AG04450 (cell line): ENCODE measurements at regions not wholly inside any gene's neighbourhood (a gene's known extent, or its start where the extent isn't known, plus 50 kb on each side); places are given as distances from the start of the nearest gene placed in this dataset.

ENCODE experiments used
- CTCF ChIA-PET: fragments of 300-600, 350-600 bp; formaldehyde crosslinking; extraction: SDS; loops from one replicate; lab custom pipeline; 2022; ENCODE audit warnings: antibody characterized with exemption, inconsistent platforms; lab: Charles Lee
- POLR2A ChIA-PET: fragments of 350-600 bp; formaldehyde crosslinking; extraction: SDS; loops from one replicate; lab custom pipeline; 2021; ENCODE audit warnings: antibody characterized with exemption, inconsistent platforms; lab: Yijun Ruan, JAX
- DNase-seq: peaks from one replicate; pipeline ENCODE4 v3.0.0-alpha.2; 2011; ENCODE audit warnings: low read depth, low spot score
- H3K27ac ChIP-seq: one replicate; pipeline ENCODE4 v1.5.1; 2012; ENCODE audit warnings: low read depth, low read length, control low read depth
- H3K27me3 ChIP-seq: one replicate; pipeline ENCODE4 v1.6.0; 2012; ENCODE audit warnings: low read length; ENCODE audit not compliant: control insufficient read depth, insufficient read depth
- H3K4me3 ChIP-seq: 2 replicates; pipeline ENCODE4 v1.5.1; 2011; ENCODE audit warnings: mild to moderate bottlenecking, low read depth, low read length, control low read depth
- H3K9me3 ChIP-seq: 2 replicates; pipeline ENCODE4 v1.5.1; 2012; ENCODE audit warnings: low read length; ENCODE audit not compliant: control insufficient read depth, insufficient read depth
- CTCF ChIP-seq: IDR thresholded peaks from 2 replicates; pipeline ENCODE4 v1.5.1; 2011; ENCODE audit warnings: low read depth, low read length, control low read depth, inconsistent platforms

GRCh38 chr16:60110531-60110930 lies 1376.4 kb upstream of the GOT2 start:
- Histone ChIP-seq H3K4me3 (no peak overlapping the region), H3K27ac (no peak overlapping the region), H3K27me3 (no peaks in the 10 kb centered on the region), H3K9me3 (peaks cover 12% of the 10 kb centered on the region)
- POLR2A ChIA-PET, result no interaction called here
- CTCF ChIA-PET, result no interaction called here
- TF ChIP-seq CTCF, result no peak
- DNase-seq, result no peak

- TF ChIP-seq CTCF, result no peak
- Histone ChIP-seq H3K27ac (no peak overlapping the region), H3K4me3 (no peak overlapping the region), H3K27me3 (no peaks in the 10 kb centered on the region), H3K9me3 (peaks cover 12% of the 10 kb centered on the region)
- no peak for DNase-seq
- CTCF ChIA-PET, result no interaction called here
- POLR2A ChIA-PET, result no interaction called here
These were observed 1373.8 kb upstream of the GOT2 start for GRCh38 chr16:60107871-60108270.

- DNase-seq, result no peak
- Histone ChIP-seq H3K27ac (no peak overlapping the region), H3K9me3 (peaks cover 12% of the 10 kb centered on the region), H3K4me3 (no peak overlapping the region), H3K27me3 (no peaks in the 10 kb centered on the region)
- no peak for TF ChIP-seq CTCF
- CTCF ChIA-PET, result no interaction called here
- POLR2A ChIA-PET, result no interaction called here
These were observed 1373.3 kb upstream of the GOT2 start for GRCh38 chr16:60107437-60107836.

GRCh38 chr16:60100371-60100770 lies 1366.3 kb upstream of the GOT2 start:
- no peak for TF ChIP-seq CTCF

GRCh38 chr16:60091529-60091928 lies 1357.4 kb upstream of the GOT2 start:
- ChIA-PET CTCF (no interaction called here), POLR2A (no interaction called here)
- H3K27me3 ChIP-seq, result no peaks in the 10 kb centered on the region
- no peak overlapping the region for H3K27ac ChIP-seq
- peaks cover 8% of the 10 kb centered on the region for H3K9me3 ChIP-seq
- TF ChIP-seq CTCF, result no peak
- no peak overlapping the region for H3K4me3 ChIP-seq
- no peak for DNase-seq

More at GRCh38 chr16:60100371-60100770, 1366.3 kb upstream of the GOT2 start:
- H3K27me3 ChIP-seq, result no peaks in the 10 kb centered on the region
- no peak for DNase-seq
- ChIA-PET POLR2A (no interaction called here), CTCF (no interaction called here)
- H3K4me3 ChIP-seq, result no peak overlapping the region
- no peak overlapping the region for H3K27ac ChIP-seq
- peaks cover 5% of the 10 kb centered on the region; the same call in 1 of the 2 replicates for H3K9me3 ChIP-seq
